K562 (cell line): ENCODE measurements at regions not wholly inside any gene's neighbourhood (a gene's known extent, or its start where the extent isn't known, plus 50 kb on each side); places are given as distances from the start of the nearest gene placed in this dataset.

Experiments used
- ATAC-seq: fragments of 200-7000 bp; cut with Tn5 transposase; 3 replicates; pipeline ENCODE4 v1.9.1; 2020; ENCODE audit warnings: moderate library complexity
- BruUV-seq: library from RNA; stranded (reverse); fragments of 400-500 nt; replicated peaks from 2 replicates; lab custom pipeline; 2021; lab: Mats Ljungman, UMichigan
- CTCF ChIA-PET: fragments of 300-600 bp; formaldehyde crosslinking; extraction: SDS; loops from one replicate; lab custom pipeline; 2021; ENCODE audit warnings: low intra/inter-chr PET ratio; lab: Yijun Ruan, JAX
- POLR2A ChIA-PET: fragments of 300-600, 350-650 bp; sonication (Branson Sonifier 250); formaldehyde crosslinking; extraction: SDS; loops from one replicate; lab custom pipeline; 2021; ENCODE audit warnings: antibody characterized with exemption, inconsistent platforms; lab: Yijun Ruan, JAX
- DNase-seq, 4 experiments: peaks; one replicate each; pipeline versions ENCODE4 v3.0.0 to v3.0.0-alpha.2; 2011 to 2018; ENCODE audit warnings: low spot score in 3 of 4, mixed read lengths in 3 of 4; ENCODE audit errors: extremely low read depth in 1 of 4
- FAIRE-seq: peaks from 2 replicates; lab custom pipeline; 2011; peaks lifted over from hg19 to GRCh38; lab: Jason Lieb, UNC
- H2AFZ ChIP-seq: 2 replicates; pipeline ENCODE4 v1.6.0; 2011; ENCODE audit warnings: low read depth, low read length, control low read depth, inconsistent platforms
- H3K27ac ChIP-seq: fragments of 200-600 bp; 3 replicates; pipeline ENCODE4 v1.8.0; 2011; ENCODE audit warnings: low read depth, mild to moderate bottlenecking, control low read depth, inconsistent platforms, low read length, moderate library complexity, mixed read lengths; ENCODE audit errors: extremely low read depth
- H3K27me3 ChIP-seq, 2 experiments: fragments of 300-600 bp in 1 of 2; 2 replicates in 1 of 2; 3 replicates in 1 of 2; pipeline versions ENCODE4 v1.6.0 to v1.8.0; 2011; ENCODE audit warnings: inconsistent platforms in 2 of 2, low read length in 2 of 2, mild to moderate bottlenecking in 1 of 2, mixed read lengths in 1 of 2, moderate library complexity in 1 of 2; ENCODE audit not compliant: control insufficient read depth in 2 of 2, insufficient read depth in 2 of 2
- H3K36me3 ChIP-seq: fragments of 300-600 bp; 3 replicates; pipeline ENCODE4 v1.8.0; 2011; ENCODE audit warnings: mild to moderate bottlenecking, low read length, inconsistent platforms; ENCODE audit not compliant: control insufficient read depth, insufficient read depth
- H3K4me1 ChIP-seq, 2 experiments: fragments of 200-600 bp in 1 of 2; replicated peaks in 1 of 2; 2 replicates in 1 of 2; 3 replicates in 1 of 2; pipeline versions ENCODE4 v1.5.1 to v1.8.0; 2011; ENCODE audit warnings: inconsistent platforms in 2 of 2, low read length in 2 of 2, mild to moderate bottlenecking in 1 of 2, mixed read lengths in 1 of 2, moderate library complexity in 1 of 2; ENCODE audit not compliant: control insufficient read depth in 2 of 2, insufficient read depth in 2 of 2
- H3K4me2 ChIP-seq: 2 replicates; pipeline ENCODE4 v1.6.1; 2011; ENCODE audit warnings: low read length, control low read depth, inconsistent platforms, mixed read lengths; ENCODE audit not compliant: insufficient read depth
- H3K4me3 ChIP-seq: fragments of 200-600 bp; sonication (generic), shearing (Covaris generic); 2 replicates; pipeline ENCODE4 v1.5.1; 2016; ENCODE audit warnings: control low read depth, inconsistent platforms
- H3K79me2 ChIP-seq: fragments of 200-600 bp; 3 replicates; pipeline ENCODE4 v1.8.0; 2011; ENCODE audit warnings: low read length, inconsistent platforms; ENCODE audit not compliant: control insufficient read depth, insufficient read depth
- H3K9ac ChIP-seq, 2 experiments: 2 replicates each; pipeline versions ENCODE4 v1.6.0 to v1.6.1; 2011; ENCODE audit warnings: low read depth in 2 of 2, low read length in 2 of 2, control low read depth in 1 of 2, inconsistent platforms in 1 of 2, mild to moderate bottlenecking in 1 of 2, mixed read lengths in 1 of 2; ENCODE audit not compliant: insufficient read depth in 1 of 2
- H3K9me1 ChIP-seq: one replicate; pipeline ENCODE4 v1.6.0; 2011; ENCODE audit warnings: inconsistent platforms, mild to moderate bottlenecking, low read length, moderate library complexity; ENCODE audit not compliant: control insufficient read depth, insufficient read depth
- H3K9me3 ChIP-seq: replicated peaks from 2 replicates; pipeline ENCODE4 v1.5.1; 2011; ENCODE audit warnings: low read depth, low read length, inconsistent platforms; ENCODE audit not compliant: control insufficient read depth, insufficient read depth
- H4K20me1 ChIP-seq: replicated peaks from 2 replicates; pipeline ENCODE4 v1.6.1; 2011; ENCODE audit warnings: low read length, inconsistent platforms, mixed read lengths; ENCODE audit not compliant: control insufficient read depth, insufficient read depth
- ETS2 ChIP-seq: IDR thresholded peaks from 2 replicates; pipeline ENCODE4 v1.6.1; 2016; ENCODE audit warnings: borderline replicate concordance, missing genetic modification characterization, mild to moderate bottlenecking, moderate library complexity, missing compliant biosample characterization; ENCODE audit not compliant: poor library complexity, severe bottlenecking
- HMGN3 ChIP-seq: IDR thresholded peaks from 2 replicates; pipeline ENCODE4 v1.6.1; 2011; ENCODE audit warnings: borderline replicate concordance, low read depth, mild to moderate bottlenecking, mixed read lengths, low read length; ENCODE audit not compliant: insufficient read length; ENCODE audit errors: extremely low read depth
- HNRNPLL ChIP-seq: fragments of 200-400 bp; formaldehyde crosslinking; IDR thresholded peaks from 2 replicates; pipeline ENCODE4 v1.6.1; 2017; ENCODE audit warnings: low read length, low read depth, mild to moderate bottlenecking; ENCODE audit not compliant: poor library complexity, severe bottlenecking
- PRMT5 ChIP-seq: sonication (generic); formaldehyde crosslinking; IDR thresholded peaks from 2 replicates; pipeline ENCODE4 v1.5.0; 2020; ENCODE audit warnings: missing genetic modification reagents
- RBM14 ChIP-seq: fragments of 200-400 bp; formaldehyde crosslinking; IDR thresholded peaks from 2 replicates; pipeline ENCODE4 v1.6.1; 2018; ENCODE audit warnings: low read depth, mild to moderate bottlenecking, low read length, moderate library complexity, borderline replicate concordance; ENCODE audit not compliant: insufficient read depth
- RCOR1 ChIP-seq, 2 experiments: IDR thresholded peaks; 2 replicates each; pipeline ENCODE4 v1.6.1; 2012; ENCODE audit warnings: low read depth in 2 of 2, low read length in 2 of 2, borderline replicate concordance in 1 of 2, improper control_type of control experiment in 1 of 2
- SMAD4 ChIP-seq: fragments of 250-450 bp; sonication (Bioruptor Pico); conservative IDR thresholded peaks from 2 replicates; pipeline ENCODE4 v1.8.0; 2021; ENCODE audit warnings: inconsistent platforms, mild to moderate bottlenecking, moderate library complexity
- U2AF2 ChIP-seq: fragments of 200-400 bp; formaldehyde crosslinking; optimal IDR thresholded peaks from 2 replicates; pipeline ENCODE3; 2017; ENCODE audit warnings: low read depth, mild to moderate bottlenecking, low read length
- ZNF436 ChIP-seq: fragments of 250-450, 450-650 bp; sonication (Bioruptor Pico); formaldehyde crosslinking; IDR thresholded peaks from 2 replicates; pipeline ENCODE4 v1.7.0; 2020; ENCODE audit warnings: mild to moderate bottlenecking
- ZNF717 ChIP-seq: fragments of 250-450 bp; sonication (Bioruptor Pico); IDR thresholded peaks from 2 replicates; pipeline ENCODE4 v1.5.0; 2021
- WGBS: fragments of 100-300 bp; shearing (Covaris generic); methylation state at CpG from one replicate; pipeline ENCODE4 v1.1.6; 2016; ENCODE audit warnings: low coverage, mixed read lengths; ENCODE audit not compliant: insufficient coverage; ENCODE audit errors: missing lambda C conversion rate; 5-methylcytosine and 5-hydroxymethylcytosine counted together
- in situ Hi-C: fragments of 300-500 bp; cut with MboI; formaldehyde crosslinking; loops from 4 replicates; pipeline ENCODE4 v1.15.0; 2018; ENCODE audit warnings: inconsistent platforms, mixed read lengths
- intact Hi-C: fragments of 100-400 bp; cut with micrococcal nuclease; formaldehyde crosslinking; loops from 2 replicates; pipeline ENCODE4 v1.14.2; 2022
- TF ChIP-seq, protein P1 (sequence below): fragments of 250-450 bp; sonication (Bioruptor Pico); IDR thresholded peaks from 2 replicates; pipeline ENCODE4 v1.8.0; 2021; ENCODE audit warnings: moderate library complexity, mild to moderate bottlenecking, inconsistent platforms

DNA sequence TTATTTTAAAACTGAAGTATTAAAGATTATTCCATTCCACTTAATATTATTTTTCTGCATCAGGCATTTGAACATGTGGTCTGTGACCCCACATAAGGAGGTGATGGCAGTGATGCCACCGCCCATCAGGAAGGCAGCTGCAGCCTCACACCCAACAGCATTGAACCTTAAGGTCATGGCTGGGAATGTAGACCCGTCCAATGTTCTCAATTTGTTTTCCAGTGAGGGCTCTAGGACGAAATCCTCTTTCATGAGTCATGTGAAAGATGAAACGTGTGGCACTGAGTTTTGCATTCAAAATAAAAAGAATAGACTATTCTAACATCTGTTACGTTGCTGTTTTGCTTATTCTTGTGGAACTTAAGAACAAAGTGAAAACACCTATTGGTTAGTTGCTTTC, 74.5 kb upstream of the ANKRD10 start:
- ATAC-seq: no peak
- Histone ChIP-seq H3K4me1 (peaks cover 11 to 17% of the 10 kb centered on the region in 2 experiments), H3K9ac (no peak overlapping the region), H3K4me3 (no peak overlapping the region), H3K27me3 (no peaks in the 10 kb centered on the region), H3K9me3 (no peaks in the 10 kb centered on the region), H3K4me2 (no peak overlapping the region), H3K9me1 (no peaks in the 10 kb centered on the region), H2AFZ (no peak overlapping the region), H4K20me1 (no peaks in the 10 kb centered on the region), H3K27ac (no peak overlapping the region)
- ChIA-PET CTCF (no interaction called here), POLR2A (no interaction called here)
- no TSS peak for BruUV-seq
- in situ Hi-C loops: no loop called here
- intact Hi-C loops: no loop called here
- FAIRE-seq: peak; percentile 23
- no peak for DNase-seq
- TF ChIP-seq HNRNPLL (no peak), PRMT5 (CRISPR knock-in tag) (no peak), ZNF717 (CRISPR knock-in tag) (no peak), HMGN3 (no peak), SMAD4 (no peak), U2AF2 (no peak), ZNF436 (CRISPR knock-in tag) (no peak), ETS2 (no peak), RCOR1 (IDR thresholded peaks at IDR 0.05; ENCODE audit: borderline replicate concordance in 1 of 2, low read depth in 2 of 2, low read length in 2 of 2) (no peak), RBM14 (no peak)
- TF ChIP-seq, protein P1, sequence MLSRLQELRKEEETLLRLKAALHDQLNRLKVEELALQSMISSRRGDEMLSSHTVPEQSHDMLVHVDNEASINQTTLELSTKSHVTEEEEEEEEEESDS (CRISPR knock-in tag): no peak
- TF ChIP-seq, all 486 proteins: peak for 0
- WGBS: 59% methylated on average over 5 of the region's 5 CpGs
- Histone ChIP-seq H3K79me2 (no peaks in the 10 kb centered on the region), H3K36me3 (no peaks in the 10 kb centered on the region; the same call in 2 of the 3 replicates)
